GM12878 (cell line): ENCODE measurements at regions not wholly inside any gene's neighbourhood (a gene's known extent, or its start where the extent isn't known, plus 50 kb on each side); places are given as distances from the start of the nearest gene placed in this dataset.

ENCODE experiments used
- BCLAF1 ChIP-seq: fragments of 450-650 bp; IDR thresholded peaks from 2 replicates; pipeline ENCODE4 v1.6.1; 2017; ENCODE audit warnings: antibody characterized with exemption, mild to moderate bottlenecking, moderate library complexity
- BRCA1 ChIP-seq: IDR thresholded peaks from 2 replicates; pipeline ENCODE4 v1.6.1; 2011; ENCODE audit warnings: low read depth, low read length, improper control_type of control experiment
- CHD2 ChIP-seq: IDR thresholded peaks from 2 replicates; pipeline ENCODE4 v1.6.1; 2011; ENCODE audit warnings: low read depth, low read length, improper control_type of control experiment, borderline replicate concordance
- CREB1 ChIP-seq: IDR thresholded peaks from 2 replicates; pipeline ENCODE4 v1.6.1; 2012; ENCODE audit warnings: low read depth, mild to moderate bottlenecking, inconsistent platforms
- CTCF ChIP-seq, 3 experiments: IDR thresholded peaks in 2 of 3; conservative IDR thresholded peaks in 1 of 3; 2 replicates each; pipeline ENCODE4 v1.5.1; 2011; ENCODE audit warnings: low read depth in 3 of 3, low read length in 3 of 3, mild to moderate bottlenecking in 3 of 3, control low read depth in 2 of 3, moderate library complexity in 2 of 3, inconsistent platforms in 1 of 3, mixed read lengths in 1 of 3; ENCODE audit not compliant: control insufficient read depth in 2 of 3, insufficient read depth in 1 of 3; ENCODE audit errors: extremely low read depth in 1 of 3
- ELK1 ChIP-seq: IDR thresholded peaks from 2 replicates; pipeline ENCODE4 v1.6.1; 2012; ENCODE audit warnings: low read depth, low read length, improper control_type of control experiment
- EP300 ChIP-seq, 2 experiments: fragments of 150-350 bp in 1 of 2; IDR thresholded peaks; 2 replicates each; pipeline ENCODE4 v1.6.1; 2011 to 2012; ENCODE audit warnings: low read depth in 2 of 2, low read length in 2 of 2, borderline replicate concordance in 1 of 2, improper control_type of control experiment in 1 of 2, inconsistent platforms in 1 of 2; ENCODE audit not compliant: control insufficient read depth in 1 of 2
- EZH2 ChIP-seq: IDR thresholded peaks from 2 replicates; pipeline ENCODE4 v1.6.1; 2012; ENCODE audit warnings: low read depth, mild to moderate bottlenecking, control low read depth, inconsistent platforms, low read length, borderline replicate concordance; ENCODE audit not compliant: control insufficient read depth
- JUND ChIP-seq: IDR thresholded peaks from 2 replicates; pipeline ENCODE4 v1.6.1; 2012; ENCODE audit warnings: low read depth, mild to moderate bottlenecking, low read length, improper control_type of control experiment, moderate library complexity
- POLR2A ChIP-seq: IDR thresholded peaks from 2 replicates; pipeline ENCODE4 v1.6.1; 2011; ENCODE audit warnings: low read depth, mild to moderate bottlenecking, low read length
- POLR2AphosphoS5 ChIP-seq: IDR thresholded peaks from 2 replicates; pipeline ENCODE4 v1.6.1; 2011; ENCODE audit warnings: mild to moderate bottlenecking, low read length, inconsistent platforms
- SMC3 ChIP-seq: IDR thresholded peaks from 2 replicates; pipeline ENCODE4 v1.6.1; 2011; ENCODE audit warnings: low read length, improper control_type of control experiment, borderline replicate concordance
- TAF1 ChIP-seq: IDR thresholded peaks from 2 replicates; pipeline ENCODE4 v1.6.1; 2011; ENCODE audit warnings: mild to moderate bottlenecking, low read depth, low read length, borderline replicate concordance

GRCh38 chr7:16347827-16348192 is 73.5 kb downstream of the CRPPA start:
- TF ChIP-seq CHD2 (no peak), JUND (no peak), BRCA1 (no peak), SMC3 (no peak), POLR2A (no peak), ELK1 (no peak), POLR2AphosphoS5 (no peak), CTCF (IDR thresholded peaks at IDR 0.05 in 2 of 3, conservative IDR thresholded peaks at IDR 0.05 in 1 of 3; ENCODE audit: control insufficient read depth in 2 of 3, extremely low read depth in 1 of 3, insufficient read depth in 1 of 3, low read depth in 3 of 3, low read length in 3 of 3) (no peak), EP300 (IDR thresholded peaks at IDR 0.05; ENCODE audit: borderline replicate concordance in 1 of 2, control insufficient read depth in 1 of 2, low read depth in 2 of 2, low read length in 2 of 2) (no peak), EZH2 (no peak), CREB1 (no peak), TAF1 (no peak), BCLAF1 (no peak)
